A673 (cell line): ENCODE measurements at regions not wholly inside any gene's neighbourhood (a gene's known extent, or its start where the extent isn't known, plus 50 kb on each side); places are given as distances from the start of the nearest gene placed in this dataset.

Source experiments
- BruUV-seq: library from RNA; stranded (reverse); fragments of 400-500 nt; replicated peaks from 2 replicates; lab custom pipeline; 2021; lab: Mats Ljungman, UMichigan
- CTCF ChIA-PET: fragments of 300-600 bp; sonication (Branson Sonifier 250); formaldehyde crosslinking; loops from one replicate; lab custom pipeline; 2022; ENCODE audit warnings: antibody characterized with exemption; lab: Charles Lee
- POLR2A ChIA-PET: fragments of 300-600 bp; sonication (Branson Sonifier 250); formaldehyde crosslinking; loops from one replicate; lab custom pipeline; 2022; ENCODE audit warnings: antibody characterized with exemption; ENCODE audit not compliant: low non-redundant PET; lab: Charles Lee
- DNase-seq: peaks from one replicate; pipeline ENCODE4 v3.0.0-alpha.2; 2015; ENCODE audit warnings: low spot score
- H3K27ac ChIP-seq: fragments of 200-600 bp; sonication (generic); 2 replicates; pipeline ENCODE4 v1.5.1; 2016; ENCODE audit warnings: mixed run types, low read depth, mild to moderate bottlenecking, mixed read lengths, antibody characterized with exemption, low read length; ENCODE audit not compliant: poor library complexity, severe bottlenecking
- H3K27me3 ChIP-seq: fragments of 200-600 bp; sonication (generic); replicated peaks from 2 replicates; pipeline ENCODE4 v1.6.1; 2017; ENCODE audit warnings: mixed run types, low read depth, mild to moderate bottlenecking, mixed read lengths, antibody characterized with exemption, low read length; ENCODE audit not compliant: insufficient read depth, poor library complexity
- H3K36me3 ChIP-seq: fragments of 200-600 bp; sonication (generic); 2 replicates; pipeline ENCODE4 v1.6.1; 2016; ENCODE audit warnings: mixed run types, mild to moderate bottlenecking, mixed read lengths, antibody characterized with exemption, low read length; ENCODE audit not compliant: insufficient read depth, poor library complexity, severe bottlenecking
- H3K4me1 ChIP-seq: fragments of 200-600 bp; sonication (generic); 2 replicates; pipeline ENCODE4 v1.6.1; 2017; ENCODE audit warnings: mixed run types, mild to moderate bottlenecking, mixed read lengths, antibody characterized with exemption, low read length; ENCODE audit not compliant: insufficient read depth, poor library complexity, severe bottlenecking
- H3K4me3 ChIP-seq: fragments of 200-600 bp; sonication (generic); 2 replicates; pipeline ENCODE4 v1.5.1; 2016; ENCODE audit warnings: low read depth, mixed run types, mild to moderate bottlenecking, mixed read lengths, low read length; ENCODE audit not compliant: poor library complexity, severe bottlenecking
- H3K9me3 ChIP-seq: fragments of 200-600 bp; sonication (generic); 2 replicates; pipeline ENCODE4 v1.6.1; 2016; ENCODE audit warnings: mixed run types, low read depth, mild to moderate bottlenecking, mixed read lengths, antibody characterized with exemption, low read length; ENCODE audit not compliant: poor library complexity, severe bottlenecking
- CTCF ChIP-seq: fragments of 300-800, 200-600 bp; sonication (generic); conservative IDR thresholded peaks from 2 replicates; pipeline ENCODE4 v1.5.1; 2017; ENCODE audit warnings: low read depth, mild to moderate bottlenecking, antibody characterized with exemption, low read length, moderate library complexity, mixed read lengths
- EZH2 ChIP-seq: fragments of 200-600 bp; sonication (generic); IDR thresholded peaks from 2 replicates; pipeline ENCODE4 v1.6.1; 2017; ENCODE audit warnings: borderline replicate concordance, low read depth, mild to moderate bottlenecking, mixed read lengths, antibody characterized with exemption, low read length; ENCODE audit not compliant: poor library complexity, severe bottlenecking
- intact Hi-C: fragments of 100-400 bp; cut with micrococcal nuclease; formaldehyde crosslinking; loops from one replicate; pipeline ENCODE4 v1.10.0; 2022; ENCODE audit not compliant: unreplicated experiment

DNA sequence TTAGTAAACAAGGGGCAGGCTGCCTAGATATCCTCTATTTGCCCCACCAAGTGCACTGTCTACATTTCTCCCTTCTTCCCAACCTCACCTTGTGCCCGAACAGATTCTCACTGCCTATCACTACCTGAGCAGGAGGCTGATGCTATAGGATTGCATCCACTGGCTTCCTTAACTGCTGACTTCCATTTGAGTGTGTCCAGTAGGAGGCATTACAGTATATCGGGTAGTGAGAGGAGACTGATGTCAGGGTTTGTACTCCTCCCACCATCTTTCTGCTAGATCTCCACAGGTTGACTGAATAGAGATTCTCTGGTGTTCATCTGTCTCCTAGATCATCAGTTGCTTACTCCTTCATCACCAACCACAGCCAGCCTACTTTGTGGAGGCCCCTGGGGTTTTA is 796.3 kb downstream of the LRRIQ3 start:
- intact Hi-C loops, result no loop called here

DNA sequence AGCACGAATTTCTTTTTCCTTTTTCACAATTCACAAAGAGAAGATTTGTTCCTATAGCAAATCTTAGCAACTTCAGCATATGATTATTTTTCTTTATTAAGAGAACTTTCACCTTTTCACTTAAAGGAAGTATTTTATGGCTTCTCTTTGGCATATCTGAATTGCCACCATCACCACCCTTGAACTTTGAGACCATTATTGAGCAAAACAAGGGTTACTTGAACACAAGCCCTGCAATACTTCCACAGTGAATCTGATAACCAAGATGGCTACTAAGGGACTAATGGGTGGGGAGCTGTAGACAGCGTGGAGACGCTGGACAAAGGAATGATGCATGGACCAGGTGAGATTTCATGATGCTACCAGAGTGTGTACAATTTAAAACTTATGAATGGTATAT is 815.0 kb downstream of the LRRIQ3 start:
- no peak for DNase-seq
- intact Hi-C loops, result no loop called here
- Histone ChIP-seq H3K4me3 (no peak overlapping the region), H3K27me3 (no peaks in the 10 kb centered on the region), H3K9me3 (no peaks in the 10 kb centered on the region), H3K27ac (no peak overlapping the region), H3K36me3 (no peaks in the 10 kb centered on the region), H3K4me1 (no peaks in the 10 kb centered on the region)
- BruUV-seq, result no TSS peak
- POLR2A ChIA-PET, result no interaction called here
- CTCF ChIA-PET, result no interaction called here
- TF ChIP-seq CTCF (no peak), EZH2 (no peak)

More for the DNA sequence above, 796.3 kb downstream of the LRRIQ3 start:
- Histone ChIP-seq H3K4me3 (no peak overlapping the region), H3K27me3 (no peaks in the 10 kb centered on the region), H3K4me1 (no peaks in the 10 kb centered on the region), H3K36me3 (no peaks in the 10 kb centered on the region), H3K27ac (no peak overlapping the region), H3K9me3 (no peaks in the 10 kb centered on the region)
- POLR2A ChIA-PET, result no interaction called here
- no peak for DNase-seq
- BruUV-seq, result no TSS peak
- TF ChIP-seq CTCF (0 out of 2 replicates have a peak, but pooled peaks have one; percentile 17), EZH2 (no peak)
- CTCF ChIA-PET, result no interaction called here

- TF ChIP-seq CTCF (no peak), EZH2 (no peak)
- ChIA-PET POLR2A (no interaction called here), CTCF (no interaction called here)
- H3K4me1 ChIP-seq, result no peaks in the 10 kb centered on the region
- intact Hi-C loops, result no loop called here
- H3K27ac ChIP-seq, result no peak overlapping the region
- BruUV-seq, result no TSS peak
- H3K9me3 ChIP-seq, result no peaks in the 10 kb centered on the region
- no peak overlapping the region for H3K4me3 ChIP-seq
- H3K36me3 ChIP-seq, result no peaks in the 10 kb centered on the region
- DNase-seq, result no peak
- no peaks in the 10 kb centered on the region for H3K27me3 ChIP-seq
Measured at GRCh38 chr1:73366734-73367413, 831.1 kb downstream of the LRRIQ3 start.
